SU-DHL-6 (cell line): ENCODE measurements at regions not wholly inside any gene's neighbourhood (a gene's known extent, or its start where the extent isn't known, plus 50 kb on each side); places are given as distances from the start of the nearest gene placed in this dataset.

Experiments used
- CTCF ChIP-seq: fragments of 200-600 bp; sonication (generic); IDR thresholded peaks from one replicate; pipeline ENCODE4 v1.5.1; 2017; ENCODE audit warnings: antibody characterized with exemption, mild to moderate bottlenecking, low read length, moderate library complexity; ENCODE audit not compliant: insufficient read depth, poor library complexity, severe bottlenecking
- EZH2phosphoT487 ChIP-seq: fragments of 200-600 bp; sonication (generic), shearing (Covaris generic); conservative IDR thresholded peaks from 2 replicates; pipeline ENCODE4 v1.6.1; 2018; ENCODE audit warnings: mild to moderate bottlenecking, antibody characterized with exemption, low read length, moderate library complexity, mixed read lengths

DNA sequence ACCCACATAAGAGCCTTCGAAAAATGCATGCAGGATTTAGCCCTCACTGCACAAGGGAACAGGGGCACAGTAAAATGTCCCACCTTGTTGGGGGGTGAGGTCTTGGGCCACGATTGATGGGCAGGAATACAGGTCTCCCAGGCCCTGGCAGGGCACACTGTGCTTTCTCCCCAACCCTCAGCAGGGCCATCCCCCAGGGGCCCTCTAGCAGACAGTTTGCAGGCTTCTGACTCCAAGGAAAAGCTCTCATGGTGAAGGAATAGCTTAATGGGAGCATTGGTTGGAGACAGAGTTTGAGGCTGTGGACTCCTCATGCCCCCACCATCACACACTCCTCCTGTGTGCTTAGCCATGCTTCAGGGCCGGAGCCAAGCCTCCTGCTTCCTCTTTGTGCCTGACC is 484.6 kb downstream of the ZNF536 start:
- TF ChIP-seq CTCF: no peak
- no peak for TF ChIP-seq EZH2phosphoT487
